Osteoblast (primary cell): ENCODE measurements at regions not wholly inside any gene's neighbourhood (a gene's known extent, or its start where the extent isn't known, plus 50 kb on each side); places are given as distances from the start of the nearest gene placed in this dataset.

Experiments used
- DNase-seq: peaks from one replicate; pipeline ENCODE4 v3.0.0; 2011; ENCODE audit warnings: low spot score, mixed read lengths; ENCODE audit not compliant: insufficient read length; ENCODE audit errors: missing footprints
- H2AFZ ChIP-seq: 2 replicates; pipeline ENCODE4 v1.6.0; 2011; ENCODE audit warnings: mild to moderate bottlenecking, low read length
- H3K27ac ChIP-seq: 2 replicates; pipeline ENCODE4 v1.5.1; 2011; ENCODE audit warnings: mild to moderate bottlenecking, low read depth, low read length, moderate library complexity
- H3K27me3 ChIP-seq: 2 replicates; pipeline ENCODE4 v1.6.0; 2012; ENCODE audit warnings: mild to moderate bottlenecking, control low read depth, inconsistent platforms, low read length, moderate library complexity; ENCODE audit not compliant: insufficient read depth
- H3K36me3 ChIP-seq: 2 replicates; pipeline ENCODE4 v1.5.1; 2011; ENCODE audit warnings: mild to moderate bottlenecking, low read length, control low read depth, moderate library complexity; ENCODE audit not compliant: insufficient read depth
- H3K4me1 ChIP-seq: 2 replicates; pipeline ENCODE4 v1.5.1; 2011; ENCODE audit warnings: mild to moderate bottlenecking, low read length, control low read depth, moderate library complexity; ENCODE audit not compliant: insufficient read depth
- H3K4me2 ChIP-seq: 2 replicates; pipeline ENCODE4 v1.6.0; 2011; ENCODE audit warnings: mild to moderate bottlenecking, low read length; ENCODE audit not compliant: insufficient read depth
- H3K4me3 ChIP-seq: fragments of 200-600 bp; sonication (generic); 3 replicates; pipeline ENCODE4 v1.5.1; 2012; ENCODE audit warnings: mild to moderate bottlenecking, low read length, inconsistent platforms; ENCODE audit not compliant: insufficient read depth
- H3K79me2 ChIP-seq: 2 replicates; pipeline ENCODE4 v1.6.0; 2012; ENCODE audit warnings: mild to moderate bottlenecking, low read length, control low read depth, inconsistent platforms; ENCODE audit not compliant: insufficient read depth
- H3K9me3 ChIP-seq: 2 replicates; pipeline ENCODE4 v1.5.1; 2011; ENCODE audit warnings: low read depth, low read length, control low read depth
- H4K20me1 ChIP-seq: 2 replicates; pipeline ENCODE4 v1.6.0; 2012; ENCODE audit warnings: mild to moderate bottlenecking, low read length, control low read depth; ENCODE audit not compliant: insufficient read depth
- CTCF ChIP-seq: IDR thresholded peaks from 2 replicates; pipeline ENCODE4 v1.5.1; 2011; ENCODE audit warnings: mild to moderate bottlenecking, low read depth, low read length, moderate library complexity; ENCODE audit errors: extremely low read depth

DNA sequence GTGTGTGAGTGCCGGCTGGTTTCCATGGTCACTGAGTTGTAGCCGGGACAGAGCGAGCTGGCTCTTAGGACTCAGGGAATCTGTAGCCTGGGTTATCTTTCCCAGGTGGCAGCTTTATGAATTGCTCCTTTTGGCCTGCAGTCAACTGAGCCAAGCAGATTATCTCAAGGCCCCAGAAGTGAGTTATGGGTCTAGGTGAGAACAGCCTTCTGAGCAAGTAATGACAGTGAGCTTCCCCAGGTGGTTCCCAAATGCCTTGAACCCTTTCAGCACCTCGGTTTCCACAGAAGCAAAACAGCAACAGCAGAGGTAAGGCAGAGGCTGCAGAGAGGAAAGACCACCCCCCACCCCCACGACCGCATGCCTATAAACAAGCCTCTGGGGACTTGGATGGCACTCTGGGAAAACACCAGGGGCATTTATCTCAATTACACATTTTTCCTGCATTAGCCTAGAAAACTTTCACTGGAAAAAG lies 56.7 kb upstream of the DGKG start:
- Histone ChIP-seq H3K27ac (no peak overlapping the region), H3K4me1 (peaks cover 38% of the 10 kb centered on the region), H3K9me3 (no peaks in the 10 kb centered on the region), H3K4me3 (no peak overlapping the region), H3K27me3 (no peaks in the 10 kb centered on the region), H3K79me2 (no peaks in the 10 kb centered on the region), H3K36me3 (no peaks in the 10 kb centered on the region), H2AFZ (no peak overlapping the region), H4K20me1 (no peaks in the 10 kb centered on the region), H3K4me2 (no peak overlapping the region)
- no peak for TF ChIP-seq CTCF
- DNase-seq = no peak

GRCh38 chr3:186417791-186418190 lies 55.8 kb upstream of the DGKG start:
- TF ChIP-seq CTCF = no peak
- Histone ChIP-seq H3K27me3 (no peaks in the 10 kb centered on the region), H3K27ac (peak overlapping the region; percentile 42), H3K4me2 (peak overlapping the region; percentile 29), H2AFZ (no peak overlapping the region), H3K9me3 (no peaks in the 10 kb centered on the region), H4K20me1 (no peaks in the 10 kb centered on the region), H3K79me2 (no peaks in the 10 kb centered on the region), H3K4me3 (no peak overlapping the region), H3K4me1 (peaks cover 42% of the 10 kb centered on the region), H3K36me3 (no peaks in the 10 kb centered on the region)
- DNase-seq = peak; percentile 90

- TF ChIP-seq CTCF = no peak
- Histone ChIP-seq H4K20me1 (no peaks in the 10 kb centered on the region), H3K36me3 (no peaks in the 10 kb centered on the region), H3K4me3 (peak overlapping the region; percentile 19), H3K27ac (peak overlapping the region; percentile 67), H3K4me1 (peaks cover 42% of the 10 kb centered on the region), H3K79me2 (no peaks in the 10 kb centered on the region), H2AFZ (peak overlapping the region; percentile 70), H3K27me3 (no peaks in the 10 kb centered on the region), H3K4me2 (peak overlapping the region; percentile 83), H3K9me3 (no peaks in the 10 kb centered on the region)
- DNase-seq = peak; percentile 70
These were observed 52.8 kb upstream of the DGKG start for GRCh38 chr3:186414735-186415419.

- TF ChIP-seq CTCF = no peak
- Histone ChIP-seq H3K79me2 (no peaks in the 10 kb centered on the region), H3K4me3 (peak overlapping the region; percentile 59), H3K36me3 (no peaks in the 10 kb centered on the region), H3K27ac (no peak overlapping the region), H2AFZ (peak overlapping the region; percentile 62), H4K20me1 (no peaks in the 10 kb centered on the region), H3K4me1 (peaks cover 38% of the 10 kb centered on the region), H3K4me2 (peak overlapping the region; percentile 83), H3K27me3 (peaks cover 1% of the 10 kb centered on the region), H3K9me3 (no peaks in the 10 kb centered on the region)
- DNase-seq = peak; percentile 59
These were observed 51.8 kb upstream of the DGKG start for GRCh38 chr3:186413615-186414415.
